ENCODE measurements at regions not wholly inside any gene's neighbourhood (a gene's known extent, or its start where the extent isn't known, plus 50 kb on each side); places are given as distances from the start of the nearest gene placed in this dataset.

GRCh38 chr12:24488906-24489619 is 459.8 kb downstream of the BCAT1 start:
- TF ChIP-seq EZH2 (IDR thresholded peaks at IDR 0.05; ENCODE audit: low read length, unreplicated experiment) (no peak), CTCF (conservative IDR thresholded peaks at IDR 0.05; ENCODE audit: low read depth, low read length) (no peak), EZH2phosphoT487 (IDR thresholded peaks at IDR 0.05; ENCODE audit: borderline replicate concordance, low read length) (no peak)
- no peaks in the 10 kb centered on the region for H3K36me3 ChIP-seq (ENCODE audit: low read depth, low read length)
- H3K27ac ChIP-seq (ENCODE audit: low read length) = no peak overlapping the region

GRCh38 chr12:24488091-24488596 is 460.8 kb downstream of the BCAT1 start:
- H3K9me2 ChIP-seq (replicated peaks; ENCODE audit: low read length) = no peaks in the 10 kb centered on the region
- no peaks in the 10 kb centered on the region for H3K9me3 ChIP-seq (ENCODE audit: low read length)
- no peak overlapping the region for H3K27ac ChIP-seq (ENCODE audit: low read length)
- ChIA-PET CTCF (no interaction called here), POLR2A (ENCODE audit: unreplicated experiment) (no interaction called here)
- H3K27me3 ChIP-seq (ENCODE audit: low read length) = no peaks in the 10 kb centered on the region; the same call in 1 of the 2 replicates
- no peak overlapping the region for H2AFZ ChIP-seq (ENCODE audit: low read length)
- BruUV-seq (replicated peaks) = no TSS peak
- H3K9ac ChIP-seq (ENCODE audit: low read length) = no peak overlapping the region
- no peaks in the 10 kb centered on the region for H3K79me2 ChIP-seq (ENCODE audit: low read length)
- no peaks in the 10 kb centered on the region for H3F3A ChIP-seq (ENCODE audit: low read length, unreplicated experiment)
- H3K36me3 ChIP-seq (ENCODE audit: low read depth, low read length) = no peaks in the 10 kb centered on the region
- no peak for ATAC-seq
- intact Hi-C loops (cut with micrococcal nuclease) = no loop called here
- H3K4me1 ChIP-seq (ENCODE audit: insufficient read depth, low read length) = no peaks in the 10 kb centered on the region
- DNase-seq = peak; percentile 4
- TF ChIP-seq EZH2phosphoT487 (IDR thresholded peaks at IDR 0.05; ENCODE audit: borderline replicate concordance, low read length) = no peak
- TF ChIP-seq CTCF (conservative IDR thresholded peaks at IDR 0.05; ENCODE audit: low read depth, low read length) = no peak
- no peak for TF ChIP-seq EZH2 (IDR thresholded peaks at IDR 0.05; ENCODE audit: low read length, unreplicated experiment)
- H4K20me1 ChIP-seq (ENCODE audit: low read length) = no peaks in the 10 kb centered on the region
- no peak overlapping the region for H3K4me2 ChIP-seq (ENCODE audit: low read length)
- no peak overlapping the region for H3K4me3 ChIP-seq (ENCODE audit: low read length)

More at GRCh38 chr12:24488906-24489619, 459.8 kb downstream of the BCAT1 start:
- ChIA-PET CTCF (no interaction called here), POLR2A (ENCODE audit: unreplicated experiment) (no interaction called here)
- H3K4me2 ChIP-seq (ENCODE audit: low read length) = no peak overlapping the region
- no peaks in the 10 kb centered on the region for H3K9me2 ChIP-seq (replicated peaks; ENCODE audit: low read length)
- no peaks in the 10 kb centered on the region for H3F3A ChIP-seq (ENCODE audit: low read length, unreplicated experiment)
- BruUV-seq (replicated peaks) = no TSS peak
- no peak for DNase-seq
- H3K4me1 ChIP-seq (ENCODE audit: insufficient read depth, low read length) = no peaks in the 10 kb centered on the region
- H3K9ac ChIP-seq (ENCODE audit: low read length) = no peak overlapping the region
- intact Hi-C loops (cut with micrococcal nuclease) = no loop called here
- H3K27me3 ChIP-seq (ENCODE audit: low read length) = no peaks in the 10 kb centered on the region; the same call in 1 of the 2 replicates
- H2AFZ ChIP-seq (ENCODE audit: low read length) = no peak overlapping the region
- H3K9me3 ChIP-seq (ENCODE audit: low read length) = no peaks in the 10 kb centered on the region
- no peak for ATAC-seq
- no peaks in the 10 kb centered on the region for H3K79me2 ChIP-seq (ENCODE audit: low read length)
- H4K20me1 ChIP-seq (ENCODE audit: low read length) = no peaks in the 10 kb centered on the region
- H3K4me3 ChIP-seq (ENCODE audit: low read length) = no peak overlapping the region

GRCh38 chr12:24487606-24488005 is 461.3 kb downstream of the BCAT1 start:
- ATAC-seq (no peak), DNase-seq (no peak)
- no peaks in the 10 kb centered on the region for H4K20me1 ChIP-seq (ENCODE audit: low read length)
- BruUV-seq (replicated peaks) = no TSS peak
- H3K36me3 ChIP-seq (ENCODE audit: low read depth, low read length) = no peaks in the 10 kb centered on the region
- H3K79me2 ChIP-seq (ENCODE audit: low read length) = no peaks in the 10 kb centered on the region
- H3K4me2 ChIP-seq (ENCODE audit: low read length) = no peak overlapping the region
- no peaks in the 10 kb centered on the region for H3K4me1 ChIP-seq (ENCODE audit: insufficient read depth, low read length)
- no peak overlapping the region for H3K9ac ChIP-seq (ENCODE audit: low read length)
- no peaks in the 10 kb centered on the region for H3K9me2 ChIP-seq (replicated peaks; ENCODE audit: low read length)
- CTCF ChIA-PET = no interaction called here
- no peak overlapping the region for H2AFZ ChIP-seq (ENCODE audit: low read length)
- H3K27ac ChIP-seq (ENCODE audit: low read length) = no peak overlapping the region
- H3K9me3 ChIP-seq (ENCODE audit: low read length) = no peaks in the 10 kb centered on the region
- no peak overlapping the region for H3K4me3 ChIP-seq (ENCODE audit: low read length)
- POLR2A ChIA-PET (ENCODE audit: unreplicated experiment) = no interaction called here
- H3K27me3 ChIP-seq (ENCODE audit: low read length) = no peaks in the 10 kb centered on the region; the same call in 1 of the 2 replicates
- no peaks in the 10 kb centered on the region for H3F3A ChIP-seq (ENCODE audit: low read length, unreplicated experiment)
- TF ChIP-seq EZH2 (IDR thresholded peaks at IDR 0.05; ENCODE audit: low read length, unreplicated experiment) = no peak
- intact Hi-C loops (cut with micrococcal nuclease) = no loop called here

Measured in PC-3 (cell line).